Naive B cell (primary cell): ENCODE measurements at regions not wholly inside any gene's neighbourhood (a gene's known extent, or its start where the extent isn't known, plus 50 kb on each side); places are given as distances from the start of the nearest gene placed in this dataset.
"Not testable (repeated sequence)": the region's sequence is repeated elsewhere in the genome, so short reads cannot be mapped to it uniquely, and the experiment has no call there.

Source experiments
- ATAC-seq, 2 donors: fragments of 150-1000 bp; cut with Tn5 transposase; 2 replicates each; pipeline ENCODE4 v1.10.0; 2021; ENCODE audit warnings: low read depth in 2 of 2, mild to moderate bottlenecking in 2 of 2, moderate library complexity in 2 of 2
- DNase-seq: peaks from one replicate; pipeline ENCODE4 v3.0.0; 2022
- H3K27ac Mint-ChIP-seq, 6 donors: one replicate each; pipeline ENCODE4 v1.8.0; 2020 to 2022; ENCODE audit warnings: mild to moderate bottlenecking in 6 of 6, mixed read lengths in 6 of 6, moderate library complexity in 5 of 6, inconsistent platforms in 2 of 6
- H3K27me3 Mint-ChIP-seq, 3 donors: one replicate each; pipeline ENCODE4 v1.8.0; 2021 to 2022; ENCODE audit warnings: mixed read lengths in 3 of 3, mild to moderate bottlenecking in 1 of 3
- H3K36me3 Mint-ChIP-seq, 2 donors: one replicate each; pipeline ENCODE4 v1.8.0; 2020 to 2022; ENCODE audit warnings: mixed read lengths in 2 of 2, inconsistent platforms in 1 of 2, mild to moderate bottlenecking in 1 of 2
- H3K4me1 Mint-ChIP-seq, 3 donors: one replicate each; pipeline ENCODE4 v1.8.0; 2020 to 2022; ENCODE audit warnings: mixed read lengths in 3 of 3, inconsistent platforms in 1 of 3, mild to moderate bottlenecking in 1 of 3, moderate library complexity in 1 of 3
- H3K4me3 Mint-ChIP-seq, 8 donors: one replicate each; pipeline ENCODE4 v1.8.0; 2020 to 2022; ENCODE audit warnings: mild to moderate bottlenecking in 8 of 8, mixed read lengths in 8 of 8, moderate library complexity in 8 of 8, inconsistent platforms in 2 of 8
- H3K9me3 Mint-ChIP-seq, 7 donors: one replicate each; pipeline ENCODE4 v1.8.0; 2020 to 2022; ENCODE audit warnings: mixed read lengths in 7 of 7, mild to moderate bottlenecking in 5 of 7, inconsistent platforms in 2 of 7, moderate library complexity in 1 of 7

GRCh38 chr6:141906569-141907080 lies 226.1 kb upstream of the GJE1 start:
- no peaks in the 10 kb centered on the region for H3K27me3 Mint-ChIP-seq
- H3K9me3 Mint-ChIP-seq: no peaks in the 10 kb centered on the region
- H3K36me3 Mint-ChIP-seq: no peaks in the 10 kb centered on the region
- DNase-seq (no peak), ATAC-seq (no peak)
- no peaks in the 10 kb centered on the region for H3K4me1 Mint-ChIP-seq
- no peak overlapping the region for H3K4me3 Mint-ChIP-seq
- H3K27ac Mint-ChIP-seq: no peak overlapping the region

GRCh38 chr6:141890661-141891060 lies 242.1 kb upstream of the GJE1 start:
- ATAC-seq: no peak

GRCh38 chr6:141884850-141885249 lies 247.9 kb upstream of the GJE1 start:
- H3K9me3 Mint-ChIP-seq: peaks cover 8 to 41% (median 15%) of the 10 kb centered on the region in 7 donors
- H3K27ac Mint-ChIP-seq: no peak overlapping the region
- H3K36me3 Mint-ChIP-seq: no peaks in the 10 kb centered on the region
- no peaks in the 10 kb centered on the region for H3K27me3 Mint-ChIP-seq
- ATAC-seq (no peak), DNase-seq (no peak)
- no peaks in the 10 kb centered on the region for H3K4me1 Mint-ChIP-seq
- no peak overlapping the region for H3K4me3 Mint-ChIP-seq

More at GRCh38 chr6:141890661-141891060, 242.1 kb upstream of the GJE1 start:
- Mint-ChIP-seq H3K27ac (no peak overlapping the region), H3K4me3 (no peak overlapping the region), H3K27me3 (no peaks in the 10 kb centered on the region), H3K36me3 (no peaks in the 10 kb centered on the region), H3K9me3 (peaks cover 9 to 28% (median 16%) of the 10 kb centered on the region in 7 donors), H3K4me1 (no peaks in the 10 kb centered on the region)
- DNase-seq: no peak

- ATAC-seq (no peak), DNase-seq (no peak)
- no peaks in the 10 kb centered on the region for H3K4me1 Mint-ChIP-seq
- H3K36me3 Mint-ChIP-seq: no peaks in the 10 kb centered on the region
- peaks cover 0 to 6% (median 0%) of the 10 kb centered on the region in 7 donors for H3K9me3 Mint-ChIP-seq
- H3K27me3 Mint-ChIP-seq: no peaks in the 10 kb centered on the region
- H3K4me3 Mint-ChIP-seq: no peak overlapping the region
- H3K27ac Mint-ChIP-seq: no peak overlapping the region
Observed at GRCh38 chr6:141878686-141879085, 254.0 kb upstream of the GJE1 start.

- DNase-seq (no peak), ATAC-seq (no peak)
- peaks cover 0 to 10% (median 2%) of the 10 kb centered on the region in 7 donors for H3K9me3 Mint-ChIP-seq
- peaks cover 0 to under 1% of the 10 kb centered on the region in 2 donors for H3K36me3 Mint-ChIP-seq
- H3K4me3 Mint-ChIP-seq: no peak overlapping the region
- no peak overlapping the region for H3K27ac Mint-ChIP-seq
- H3K4me1 Mint-ChIP-seq: no peaks in the 10 kb centered on the region
- no peaks in the 10 kb centered on the region for H3K27me3 Mint-ChIP-seq
Observed at GRCh38 chr6:141877275-141877983, 255.3 kb upstream of the GJE1 start.

- Mint-ChIP-seq H3K4me1 (no peaks in the 10 kb centered on the region), H3K4me3 (no peak overlapping the region), H3K27me3 (no peaks in the 10 kb centered on the region), H3K36me3 (peaks cover 0 to 3% of the 10 kb centered on the region in 2 donors), H3K9me3 (peaks cover 0 to 9% (median 2%) of the 10 kb centered on the region in 7 donors), H3K27ac (no peak overlapping the region)
- ATAC-seq: no peak
- no peak for DNase-seq
Observed at GRCh38 chr6:141874930-141875602, 257.7 kb upstream of the GJE1 start.

- not testable (repeated sequence) for H3K27me3 Mint-ChIP-seq
- peaks cover 0 to 18% (median 4%) of the 10 kb centered on the region in 7 donors for H3K9me3 Mint-ChIP-seq
Observed at GRCh38 chr6:141869509-141869908, 263.2 kb upstream of the GJE1 start.

GRCh38 chr6:141867767-141868166 lies 265.0 kb upstream of the GJE1 start:
- Mint-ChIP-seq H3K27me3 (no peaks in the 10 kb centered on the region), H3K4me3 (no peak overlapping the region), H3K9me3 (peaks cover 0 to 17% (median 4%) of the 10 kb centered on the region in 7 donors), H3K36me3 (peaks cover 0 to 3% of the 10 kb centered on the region in 2 donors), H3K27ac (no peak overlapping the region), H3K4me1 (no peaks in the 10 kb centered on the region)
- ATAC-seq (no peak), DNase-seq (no peak)

More at GRCh38 chr6:141869509-141869908, 263.2 kb upstream of the GJE1 start:
- not testable (repeated sequence) for H3K4me3 Mint-ChIP-seq, DNase-seq, H3K4me1 Mint-ChIP-seq, ATAC-seq, H3K27ac Mint-ChIP-seq, H3K36me3 Mint-ChIP-seq

- no peak overlapping the region for H3K27ac Mint-ChIP-seq
- DNase-seq (no peak), ATAC-seq (no peak)
- no peaks in the 10 kb centered on the region for H3K4me1 Mint-ChIP-seq
- H3K27me3 Mint-ChIP-seq: no peaks in the 10 kb centered on the region
- peaks cover 0 to 16% (median 0%) of the 10 kb centered on the region in 7 donors for H3K9me3 Mint-ChIP-seq
- no peaks in the 10 kb centered on the region for H3K36me3 Mint-ChIP-seq
- H3K4me3 Mint-ChIP-seq: no peak overlapping the region
Observed at GRCh38 chr6:141866731-141867497, 265.8 kb upstream of the GJE1 start.

GRCh38 chr6:141851063-141851462 lies 281.7 kb upstream of the GJE1 start:
- H3K36me3 Mint-ChIP-seq: no peaks in the 10 kb centered on the region
- DNase-seq: no peak
- H3K27me3 Mint-ChIP-seq: no peaks in the 10 kb centered on the region
- peaks cover 0 to 6% (median 0%) of the 10 kb centered on the region in 7 donors for H3K9me3 Mint-ChIP-seq
- no peak overlapping the region for H3K4me3 Mint-ChIP-seq
- ATAC-seq: no peak
- no peak overlapping the region for H3K27ac Mint-ChIP-seq
- H3K4me1 Mint-ChIP-seq: no peaks in the 10 kb centered on the region

GRCh38 chr6:141848029-141848890 lies 284.5 kb upstream of the GJE1 start:
- H3K9me3 Mint-ChIP-seq: peaks cover 0 to 1% (median 0%) of the 10 kb centered on the region in 7 donors
- H3K36me3 Mint-ChIP-seq: no peaks in the 10 kb centered on the region
- no peak for DNase-seq
- H3K27ac Mint-ChIP-seq: peak overlapping the region in 1 of 6 donors; percentile 20
- no peaks in the 10 kb centered on the region for H3K4me1 Mint-ChIP-seq
- no peak overlapping the region for H3K4me3 Mint-ChIP-seq
- no peak for ATAC-seq
- H3K27me3 Mint-ChIP-seq: no peaks in the 10 kb centered on the region

- no peaks in the 10 kb centered on the region for H3K27me3 Mint-ChIP-seq
- DNase-seq: no peak
- no peaks in the 10 kb centered on the region for H3K36me3 Mint-ChIP-seq
- H3K4me1 Mint-ChIP-seq: no peaks in the 10 kb centered on the region
- no peaks in the 10 kb centered on the region for H3K9me3 Mint-ChIP-seq
- ATAC-seq: no peak
- no peak overlapping the region for H3K27ac Mint-ChIP-seq
- H3K4me3 Mint-ChIP-seq: no peak overlapping the region
Observed at GRCh38 chr6:141846639-141847038, 286.1 kb upstream of the GJE1 start.
